HEK293 (cell line): ENCODE measurements at regions not wholly inside any gene's neighbourhood (a gene's known extent, or its start where the extent isn't known, plus 50 kb on each side); places are given as distances from the start of the nearest gene placed in this dataset.

Experiments
- CTCF ChIA-PET: fragments of 350-600 bp; formaldehyde crosslinking; extraction: SDS; loops from one replicate; lab custom pipeline; 2021; ENCODE audit warnings: antibody characterized with exemption; lab: Yijun Ruan, JAX
- POLR2A ChIA-PET: fragments of 300-600 bp; formaldehyde crosslinking; extraction: SDS; loops from one replicate; lab custom pipeline; 2020; ENCODE audit warnings: antibody characterized with exemption, inconsistent platforms; lab: Yijun Ruan, JAX
- H3K27ac ChIP-seq: fragments of 200-500 bp; sonication (Bioruptor generic); 2 replicates; pipeline ENCODE4 v1.5.1; 2014; ENCODE audit warnings: low read depth, low read length, control low read depth, inconsistent platforms; ENCODE audit errors: extremely low read depth
- H3K36me3 ChIP-seq, 2 experiments: fragments of 200-500 bp in 1 of 2; sonication (Bioruptor generic) in 1 of 2; 1 replicate in 1 of 2; 2 replicates in 1 of 2; pipeline ENCODE4 v1.5.1; 2014 to 2017; ENCODE audit warnings: inconsistent platforms in 2 of 2, low read length in 2 of 2; ENCODE audit not compliant: control insufficient read depth in 2 of 2, insufficient read depth in 1 of 2
- H3K4me1 ChIP-seq: fragments of 200-500 bp; sonication (Bioruptor generic); 2 replicates; pipeline ENCODE4 v1.5.1; 2014; ENCODE audit warnings: mild to moderate bottlenecking, low read length, inconsistent platforms; ENCODE audit not compliant: control insufficient read depth, insufficient read depth
- H3K4me3 ChIP-seq: 2 replicates; pipeline ENCODE4 v1.5.1; 2011; ENCODE audit warnings: low read depth, mild to moderate bottlenecking, control low read depth, low read length, moderate library complexity
- H3K9me3 ChIP-seq: fragments of 200-500 bp; sonication (Bioruptor generic); 2 replicates; pipeline ENCODE4 v1.5.1; 2014; ENCODE audit warnings: low read depth, low read length, inconsistent platforms; ENCODE audit not compliant: control insufficient read depth, insufficient read depth
- CTCF ChIP-seq: fragments of 450-650 bp; formaldehyde crosslinking; IDR thresholded peaks from 2 replicates; pipeline ENCODE4 v1.5.1; 2016; ENCODE audit warnings: missing biosample characterization, missing genetic modification characterization
- FEZF1 ChIP-seq: fragments of 450-650 bp; formaldehyde crosslinking; IDR thresholded peaks from 2 replicates; pipeline ENCODE4 v1.5.1; 2016; ENCODE audit warnings: missing biosample characterization, missing genetic modification characterization
- GLIS1 ChIP-seq: fragments of 450-650 bp; formaldehyde crosslinking; IDR thresholded peaks from 2 replicates; pipeline ENCODE4 v1.5.1; 2016; ENCODE audit warnings: missing biosample characterization, missing genetic modification characterization
- KLF1 ChIP-seq: fragments of 450-650 bp; formaldehyde crosslinking; IDR thresholded peaks from 2 replicates; pipeline ENCODE4 v1.5.1; 2016; ENCODE audit warnings: missing biosample characterization, missing genetic modification characterization
- MYNN ChIP-seq: fragments of 450-650 bp; formaldehyde crosslinking; IDR thresholded peaks from 2 replicates; pipeline ENCODE4 v1.5.1; 2016; ENCODE audit warnings: missing biosample characterization, missing genetic modification characterization, borderline replicate concordance
- OVOL3 ChIP-seq: fragments of 450-650 bp; formaldehyde crosslinking; IDR thresholded peaks from 2 replicates; pipeline ENCODE4 v1.5.1; 2016; ENCODE audit warnings: missing biosample characterization, missing genetic modification characterization
- SP3 ChIP-seq: fragments of 450-650 bp; formaldehyde crosslinking; IDR thresholded peaks from 2 replicates; pipeline ENCODE4 v1.5.1; 2016; ENCODE audit warnings: missing biosample characterization, missing genetic modification characterization
- ZBTB20 ChIP-seq: fragments of 450-650 bp; formaldehyde crosslinking; IDR thresholded peaks from 2 replicates; pipeline ENCODE4 v1.5.1; 2016; ENCODE audit warnings: missing biosample characterization, missing genetic modification characterization
- ZNF140 ChIP-seq: fragments of 450-650 bp; formaldehyde crosslinking; IDR thresholded peaks from 2 replicates; pipeline ENCODE4 v1.5.1; 2016; ENCODE audit warnings: missing biosample characterization, missing genetic modification characterization
- ZNF155 ChIP-seq: fragments of 450-650 bp; formaldehyde crosslinking; IDR thresholded peaks from 2 replicates; pipeline ENCODE4 v1.5.1; 2016; ENCODE audit warnings: missing biosample characterization, missing genetic modification characterization
- ZNF214 ChIP-seq: fragments of 450-650 bp; formaldehyde crosslinking; IDR thresholded peaks from 2 replicates; pipeline ENCODE4 v1.5.1; 2017; ENCODE audit warnings: missing biosample characterization, mild to moderate bottlenecking, missing genetic modification characterization, borderline replicate concordance
- ZNF221 ChIP-seq: fragments of 450-650 bp; formaldehyde crosslinking; IDR thresholded peaks from 2 replicates; pipeline ENCODE4 v1.5.1; 2017; ENCODE audit warnings: missing biosample characterization, missing genetic modification characterization, borderline replicate concordance
- ZNF335 ChIP-seq: fragments of 450-650 bp; formaldehyde crosslinking; conservative IDR thresholded peaks from 2 replicates; pipeline ENCODE4 v1.5.1; 2016; ENCODE audit warnings: missing biosample characterization, missing genetic modification characterization
- ZNF341 ChIP-seq: fragments of 450-650 bp; formaldehyde crosslinking; IDR thresholded peaks from 2 replicates; pipeline ENCODE4; 2016; ENCODE audit warnings: low read depth, missing biosample characterization, missing genetic modification characterization
- ZNF362 ChIP-seq: fragments of 450-650 bp; formaldehyde crosslinking; IDR thresholded peaks from 2 replicates; pipeline ENCODE4 v1.5.1; 2016; ENCODE audit warnings: missing biosample characterization, missing genetic modification characterization
- ZNF366 ChIP-seq: fragments of 450-650 bp; formaldehyde crosslinking; conservative IDR thresholded peaks from 2 replicates; pipeline ENCODE4 v1.5.1; 2016; ENCODE audit warnings: missing biosample characterization, missing genetic modification characterization
- ZNF433 ChIP-seq: fragments of 450-650 bp; formaldehyde crosslinking; IDR thresholded peaks from 2 replicates; pipeline ENCODE4 v1.5.1; 2016; ENCODE audit warnings: missing biosample characterization, missing genetic modification characterization, low read depth
- ZNF518A ChIP-seq: fragments of 450-650 bp; formaldehyde crosslinking; conservative IDR thresholded peaks from 2 replicates; pipeline ENCODE4 v1.5.1; 2016; ENCODE audit warnings: low read depth, missing biosample characterization, missing genetic modification characterization
- ZNF555 ChIP-seq: fragments of 450-650 bp; formaldehyde crosslinking; conservative IDR thresholded peaks from 2 replicates; pipeline ENCODE4 v1.5.1; 2017; ENCODE audit warnings: missing biosample characterization, mild to moderate bottlenecking, missing genetic modification characterization, inconsistent platforms
- ZNF560 ChIP-seq: fragments of 450-650 bp; formaldehyde crosslinking; IDR thresholded peaks from 2 replicates; pipeline ENCODE4 v1.5.1; 2017; ENCODE audit warnings: missing biosample characterization, missing genetic modification characterization, borderline replicate concordance
- ZNF621 ChIP-seq: fragments of 450-650 bp; formaldehyde crosslinking; IDR thresholded peaks from 2 replicates; pipeline ENCODE4 v1.5.1; 2017; ENCODE audit warnings: missing biosample characterization, missing genetic modification characterization
- ZNF645 ChIP-seq: fragments of 450-650 bp; formaldehyde crosslinking; IDR thresholded peaks from 2 replicates; pipeline ENCODE4; 2016; ENCODE audit warnings: missing biosample characterization, missing genetic modification characterization
- ZSCAN23 ChIP-seq: fragments of 450-650 bp; formaldehyde crosslinking; IDR thresholded peaks from 2 replicates; pipeline ENCODE4 v1.5.1; 2016; ENCODE audit warnings: missing biosample characterization, missing genetic modification characterization

GRCh38 chr15:20369500-20369899 lies 172.1 kb downstream of the GOLGA6L6 start:
- no peak for TF ChIP-seq ZNF518A (tag by site-specific recombination)
- no peak for TF ChIP-seq ZNF366
- TF ChIP-seq ZNF341 (tag by site-specific recombination): no peak
- TF ChIP-seq ZNF645 (tag by site-specific recombination): no peak
- TF ChIP-seq ZNF621: no peak
- TF ChIP-seq ZNF555 (tag by site-specific recombination): no peak
- TF ChIP-seq ZSCAN23 (tag by site-specific recombination): no peak
- no peak for TF ChIP-seq OVOL3 (tag by site-specific recombination)
- H3K27ac ChIP-seq: no peak overlapping the region
- CTCF ChIA-PET: interaction anchor here (0.9 to 1.2 kb wide), 2 partner anchors 13 to 1854 kb away, joined by 3 to 4 read pairs; no protein-coding TSS in a partner anchor
- no peaks in the 10 kb centered on the region for H3K9me3 ChIP-seq
- H3K4me3 ChIP-seq: no peak overlapping the region
- H3K4me1 ChIP-seq: no peaks in the 10 kb centered on the region
- POLR2A ChIA-PET: no interaction called here
- no peaks in the 10 kb centered on the region for H3K36me3 ChIP-seq

- no peak for TF ChIP-seq ZNF155 (tag by site-specific recombination)
- TF ChIP-seq MYNN: no peak
- POLR2A ChIA-PET: no interaction called here
- CTCF ChIA-PET: no interaction called here
- no peaks in the 10 kb centered on the region for H3K4me1 ChIP-seq
- H3K4me3 ChIP-seq: no peak overlapping the region
- no peak overlapping the region for H3K27ac ChIP-seq
- no peaks in the 10 kb centered on the region for H3K36me3 ChIP-seq
- H3K9me3 ChIP-seq: no peaks in the 10 kb centered on the region
These were observed 172.6 kb downstream of the GOLGA6L6 start for GRCh38 chr15:20368974-20369373.

GRCh38 chr15:20367093-20367492 lies 174.5 kb downstream of the GOLGA6L6 start:
- Histone ChIP-seq H3K36me3 (no peaks in the 10 kb centered on the region), H3K9me3 (no peaks in the 10 kb centered on the region), H3K4me1 (no peaks in the 10 kb centered on the region), H3K4me3 (no peak overlapping the region), H3K27ac (no peak overlapping the region)
- ChIA-PET CTCF (interaction anchor here (0.6 to 2.0 kb wide), 2 partner anchors 10 to 16 kb away, joined by 3 to 11 read pairs; no protein-coding TSS in a partner anchor), POLR2A (no interaction called here)
- TF ChIP-seq GLIS1 (tag by site-specific recombination) (no peak), ZNF560 (tag by site-specific recombination) (no peak), SP3 (tag by site-specific recombination) (no peak), ZNF362 (tag by site-specific recombination) (no peak), ZBTB20 (tag by site-specific recombination) (no peak), FEZF1 (tag by site-specific recombination) (no peak), ZNF221 (no peak), CTCF (tag by site-specific recombination) (no peak), ZNF140 (tag by site-specific recombination) (no peak), ZNF214 (tag by site-specific recombination) (no peak), ZNF335 (tag by site-specific recombination) (no peak), ZNF433 (tag by site-specific recombination) (no peak), KLF1 (no peak)
